ENCODE measurements at regions not wholly inside any gene's neighbourhood (a gene's known extent, or its start where the extent isn't known, plus 50 kb on each side); places are given as distances from the start of the nearest gene placed in this dataset.
"Not testable (repeated sequence)": the region's sequence is repeated elsewhere in the genome, so short reads cannot be mapped to it uniquely, and the experiment has no call there.

DNA sequence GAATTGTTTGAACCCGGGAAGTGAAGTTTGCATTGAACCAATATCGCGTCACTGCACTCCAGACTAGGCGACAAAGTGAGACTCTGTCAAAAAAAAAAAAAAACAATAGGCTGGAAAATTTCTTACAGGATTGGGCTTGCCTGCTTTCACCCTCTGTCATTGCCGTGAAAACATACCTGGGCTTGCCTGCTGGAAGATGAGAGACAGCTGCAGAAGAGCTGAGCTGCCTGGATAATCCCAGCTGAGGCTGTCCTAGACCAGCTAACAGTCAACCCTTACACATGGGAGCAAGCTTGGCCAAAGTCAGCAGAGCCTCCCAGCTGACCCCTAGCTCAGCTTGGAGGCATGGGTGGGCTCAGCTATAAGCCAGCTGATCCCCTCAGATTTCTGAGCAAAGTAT lies 306.2 kb downstream of the CCSER2 start:
- DNase-seq, result no peak

DNA sequence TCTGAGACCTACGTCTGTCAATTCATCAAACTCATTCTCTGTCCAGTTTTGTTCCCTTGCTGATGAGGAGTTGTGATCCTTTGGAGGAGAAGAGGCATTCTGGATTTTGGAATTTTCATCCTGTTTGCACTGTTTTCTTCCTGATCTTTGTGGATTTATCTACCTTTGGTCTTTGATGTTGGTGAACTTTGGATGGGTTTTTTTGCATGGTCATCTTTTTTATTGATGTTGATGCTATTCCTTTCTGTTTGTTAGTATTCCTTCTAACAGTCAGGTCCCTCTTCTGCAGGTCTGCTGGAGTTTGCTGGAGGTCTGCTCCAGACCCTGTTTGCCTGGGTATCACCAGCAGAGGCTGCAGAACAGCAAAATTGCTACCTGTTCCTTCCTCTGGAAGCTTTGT lies 322.2 kb downstream of the CCSER2 start:
- not testable (repeated sequence) for DNase-seq

DNA sequence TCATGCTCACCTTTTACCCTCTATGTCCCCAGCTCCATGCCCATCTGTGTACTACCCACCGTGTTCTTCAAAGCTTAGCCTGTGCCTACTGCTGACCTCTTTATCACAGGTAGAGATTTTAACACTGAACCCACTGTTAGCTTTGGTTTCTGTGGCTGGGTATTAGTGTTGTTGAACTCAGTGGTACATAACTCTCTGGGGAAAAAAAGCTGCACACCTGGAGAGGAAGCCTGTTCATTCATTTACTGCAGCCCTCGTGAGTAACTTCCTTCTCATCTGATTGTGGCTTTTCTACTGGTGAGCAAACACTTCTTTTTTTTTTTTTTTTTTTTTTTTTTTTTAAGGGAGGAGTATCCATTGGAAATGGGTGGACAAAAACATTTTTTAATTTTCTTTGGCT lies 326.3 kb downstream of the CCSER2 start:
- DNase-seq, result no peak

DNA sequence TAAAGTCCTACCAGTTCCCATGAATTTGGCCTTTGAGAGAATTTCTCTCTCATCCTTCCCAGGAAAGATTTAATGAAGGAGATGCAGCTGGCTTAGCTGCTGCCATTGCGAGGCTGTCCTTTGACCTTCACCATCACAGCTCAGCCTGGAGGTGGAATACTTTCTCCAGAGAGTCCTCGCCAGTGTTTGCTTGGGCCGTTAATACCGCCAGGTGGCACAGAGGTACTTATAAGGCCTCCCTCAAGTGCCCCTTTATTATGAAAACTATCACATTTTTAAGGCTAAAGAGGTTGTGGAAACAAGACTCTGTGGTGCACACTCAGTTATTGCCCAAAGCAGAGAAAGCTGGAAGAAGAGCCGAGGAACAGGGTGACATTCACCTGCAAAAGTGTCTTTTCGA lies 330.6 kb downstream of the CCSER2 start:
- no peak for DNase-seq

DNA sequence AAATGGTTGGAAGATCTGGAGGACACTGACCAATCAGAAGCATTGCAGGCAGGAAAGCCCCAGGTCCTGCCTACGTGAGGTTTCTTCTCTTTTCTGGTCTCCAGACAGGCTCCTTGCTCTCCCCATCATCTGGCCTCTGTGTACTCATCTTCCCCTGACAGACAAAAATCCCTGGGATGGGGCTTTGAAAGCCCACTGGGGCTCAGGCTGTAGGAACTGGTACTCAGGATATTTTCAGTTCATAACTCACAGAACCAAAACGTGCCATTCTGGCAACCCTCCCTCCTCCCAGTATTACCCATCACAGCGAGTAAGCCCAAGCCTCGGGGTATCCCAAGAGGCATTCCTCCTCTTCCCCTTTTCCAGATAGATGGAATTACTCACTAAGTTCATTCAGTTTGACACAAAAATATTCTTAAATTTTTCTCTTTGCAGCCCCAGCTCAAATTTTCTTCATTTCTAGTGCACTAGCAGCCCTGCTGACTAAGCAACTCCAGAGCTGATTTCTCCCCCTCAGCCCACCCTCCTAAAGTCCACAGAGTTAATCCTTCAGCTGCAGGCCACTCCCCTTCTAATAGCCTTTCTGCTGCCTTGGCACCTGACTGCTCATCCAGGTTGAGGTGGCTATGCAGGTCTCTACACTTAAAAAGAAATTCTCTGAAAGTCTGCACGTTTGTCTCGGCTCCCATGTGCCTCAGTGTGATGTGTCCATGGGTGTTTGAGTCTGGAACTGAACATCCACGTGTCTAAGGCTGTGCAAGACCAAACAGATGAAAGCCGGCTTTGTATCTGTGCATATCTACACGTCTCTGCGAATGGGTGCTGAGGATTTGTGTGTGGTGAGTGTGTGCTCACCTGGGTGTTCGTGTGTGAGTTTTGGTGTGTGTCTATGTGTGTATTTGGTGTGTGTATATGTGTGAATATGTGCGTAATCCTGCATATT lies 331.4 kb downstream of the CCSER2 start:
- no peak for DNase-seq

DNA sequence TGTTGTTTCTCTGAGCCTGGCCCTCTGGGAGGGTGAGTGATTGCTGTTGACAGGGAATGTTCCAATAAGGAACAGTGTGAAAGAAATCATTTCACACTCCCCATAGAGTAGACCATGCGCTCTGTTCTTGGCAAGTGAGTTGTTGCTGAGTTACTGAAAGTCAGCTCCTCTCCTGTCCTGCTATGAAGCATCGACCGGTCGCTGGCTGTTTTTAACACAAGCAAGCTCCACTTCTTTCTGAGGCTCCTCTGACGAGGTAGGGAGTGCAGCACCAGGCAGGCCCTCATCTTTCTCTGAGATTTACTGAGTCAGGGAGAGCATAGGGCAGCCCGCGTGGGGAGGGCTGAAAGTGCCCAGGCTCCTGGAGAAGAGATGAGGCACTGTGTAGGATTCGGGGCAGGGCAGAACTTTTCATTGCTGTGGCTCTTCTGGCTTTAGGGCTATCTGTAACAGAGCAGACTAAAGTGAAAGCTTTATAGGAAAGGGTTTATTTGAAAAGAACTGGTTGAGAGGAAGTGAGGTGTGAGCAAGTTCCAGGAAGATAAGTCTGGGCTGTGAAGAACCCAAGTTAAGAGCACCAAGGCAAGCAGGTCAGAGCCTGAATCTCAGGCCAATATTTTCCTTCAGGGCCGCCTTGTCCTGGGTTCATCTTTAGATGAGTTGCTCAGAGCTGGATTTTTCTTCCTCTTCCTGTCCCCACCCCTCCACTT lies 332.2 kb downstream of the CCSER2 start:
- no peak for DNase-seq

DNA sequence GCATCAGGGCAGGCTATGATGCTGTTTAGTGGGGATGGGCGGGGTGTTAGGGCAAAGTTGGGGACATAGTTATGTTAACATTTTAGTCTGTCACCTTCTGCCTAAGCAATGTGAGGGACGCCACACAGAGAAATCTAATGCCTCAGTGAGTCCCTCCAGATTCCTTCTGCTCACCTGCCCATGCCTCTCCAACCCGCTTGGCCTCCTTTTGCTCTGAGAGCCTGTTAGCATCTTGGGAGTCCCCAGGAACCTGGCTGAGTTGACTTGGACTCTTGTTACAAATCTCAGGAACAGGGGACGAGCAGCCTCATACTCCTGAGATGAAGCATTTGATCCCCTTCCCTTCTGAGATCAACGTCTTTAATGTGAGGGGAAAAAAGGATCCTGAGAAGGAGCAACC lies 336.8 kb downstream of the CCSER2 start:
- no peak for DNase-seq

DNA sequence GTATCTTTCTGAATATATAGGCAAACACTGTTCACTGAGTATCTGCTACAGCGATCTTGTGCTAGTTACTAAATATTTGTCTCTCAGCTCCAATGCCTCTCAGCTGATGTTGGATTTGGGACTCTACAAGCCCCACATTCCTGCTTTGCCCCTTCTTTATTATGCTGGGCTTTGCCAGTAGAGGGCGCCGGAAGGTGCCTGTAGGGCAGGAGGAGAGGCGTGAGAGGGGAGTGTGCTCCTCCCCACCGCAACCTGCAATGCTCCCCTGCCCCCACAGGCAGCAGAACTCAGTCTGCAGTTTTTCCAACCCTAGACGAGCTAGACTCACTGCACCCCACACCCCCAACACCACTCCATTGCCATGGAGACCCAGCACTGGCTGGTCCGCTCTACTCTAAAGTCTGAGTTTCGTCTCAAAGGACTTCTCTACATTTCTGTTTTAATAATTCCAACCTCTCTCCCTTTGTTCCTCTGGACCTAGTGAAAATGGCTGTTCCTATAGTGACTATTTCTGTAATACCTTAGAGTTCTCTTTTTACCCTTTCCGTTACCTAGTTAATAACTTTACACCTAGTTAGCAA lies 337.6 kb downstream of the CCSER2 start:
- DNase-seq, result no peak

DNA sequence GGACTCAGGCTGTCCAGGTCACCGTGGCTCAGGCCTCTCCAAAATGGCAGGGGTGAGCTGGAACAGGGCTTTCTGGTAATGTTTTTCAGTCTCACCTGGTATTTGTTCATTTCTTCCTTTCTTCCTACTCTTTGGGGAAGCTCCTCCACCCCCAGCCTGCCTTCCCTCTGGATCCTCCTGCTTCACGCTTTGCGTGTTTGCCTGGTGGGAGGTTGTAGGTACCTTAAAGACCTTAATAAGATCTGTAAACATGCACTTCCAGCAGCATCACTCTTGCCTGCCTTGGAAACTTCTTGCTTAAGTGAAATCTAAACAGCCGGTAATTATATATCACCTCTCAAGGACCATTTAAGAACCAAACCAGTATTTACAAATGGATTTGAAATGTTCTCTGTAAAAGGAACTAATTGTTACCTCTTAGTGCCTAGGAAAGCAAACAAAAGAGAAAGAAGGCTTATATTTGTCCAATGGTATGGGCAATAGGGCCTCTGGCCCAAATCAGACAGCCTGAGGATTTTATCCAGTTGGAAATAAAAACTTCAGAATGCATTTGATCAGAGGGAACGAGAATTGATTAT lies 339.9 kb downstream of the CCSER2 start:
- no peak for DNase-seq

DNA sequence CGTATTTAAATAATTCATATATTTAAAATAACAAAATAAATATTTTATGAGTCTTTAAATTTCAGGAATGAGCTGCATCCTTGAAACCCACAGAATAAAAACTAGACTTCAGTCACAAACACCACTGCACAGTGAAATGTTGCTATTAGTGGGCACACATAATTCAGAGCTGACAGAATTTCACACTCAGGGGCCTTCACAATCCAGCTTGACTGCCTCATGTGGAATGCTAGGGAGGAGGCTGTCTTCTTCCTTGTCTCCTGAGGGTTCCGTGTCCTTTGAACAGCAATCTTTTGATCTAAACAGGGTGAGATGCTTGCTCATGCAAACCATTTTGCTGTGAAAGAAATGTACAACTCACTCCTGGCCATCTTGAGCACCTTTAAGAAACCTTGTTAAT lies 346.7 kb downstream of the CCSER2 start:
- DNase-seq, result no peak

DNA sequence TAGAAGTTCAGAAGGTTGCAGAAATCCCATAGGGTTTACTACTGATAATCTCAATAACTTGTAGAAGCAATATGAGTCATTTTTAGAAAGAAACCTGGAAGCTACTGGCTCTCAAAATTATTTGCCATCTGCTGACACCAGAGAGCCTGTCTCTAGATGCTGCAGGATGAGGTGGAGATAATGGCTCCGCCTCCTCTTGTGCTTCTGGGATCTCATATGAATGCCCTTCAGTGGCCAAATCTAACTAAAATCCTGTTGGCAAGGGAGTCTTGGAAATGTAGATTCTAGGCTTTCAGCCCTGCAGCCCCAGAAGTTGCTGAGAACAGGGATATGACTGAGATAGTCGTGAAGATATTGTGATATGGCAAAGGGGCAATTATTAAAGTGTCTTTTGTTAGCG lies 348.1 kb downstream of the CCSER2 start:
- DNase-seq, result no peak

DNA sequence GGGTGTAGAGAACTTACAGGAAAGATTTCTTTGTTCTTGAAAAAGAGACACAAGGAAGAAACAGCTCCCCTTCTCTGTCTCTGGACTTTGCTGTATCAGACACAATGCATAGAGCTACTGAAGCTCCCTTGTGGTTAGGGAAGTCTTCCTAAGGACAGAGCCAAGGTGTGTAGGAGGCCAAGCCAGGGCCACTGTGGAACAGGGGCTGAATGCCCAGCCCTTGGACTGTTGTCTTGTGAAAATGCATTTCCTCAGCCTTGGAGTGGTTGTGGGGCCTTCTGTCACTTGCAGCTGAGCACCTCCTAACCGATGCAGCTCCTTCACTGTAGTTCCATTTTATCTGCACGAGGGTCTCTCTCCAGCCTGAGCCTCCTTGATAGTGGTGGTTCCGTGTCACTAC lies 353.4 kb downstream of the CCSER2 start:
- no peak for DNase-seq

DNA sequence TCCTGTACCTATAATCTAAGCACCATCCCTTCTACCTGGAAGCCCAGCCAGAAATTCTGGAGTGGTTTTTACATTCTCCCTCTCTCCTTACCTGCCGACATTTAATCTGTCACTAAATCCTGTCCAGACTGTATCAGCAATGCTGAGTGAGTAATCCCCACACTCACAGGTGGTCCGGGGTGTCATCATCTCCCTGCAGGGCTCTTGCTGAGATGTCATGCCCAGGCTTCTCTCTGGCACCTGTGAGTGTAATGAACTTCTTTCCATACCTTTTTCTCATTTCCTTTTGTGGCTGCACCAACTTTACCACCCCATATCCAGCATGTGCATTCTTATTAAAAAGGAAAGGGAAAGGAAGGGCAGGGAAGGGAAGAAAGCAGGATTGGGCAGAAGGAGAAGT lies 355.2 kb downstream of the CCSER2 start:
- no peak for DNase-seq

DNA sequence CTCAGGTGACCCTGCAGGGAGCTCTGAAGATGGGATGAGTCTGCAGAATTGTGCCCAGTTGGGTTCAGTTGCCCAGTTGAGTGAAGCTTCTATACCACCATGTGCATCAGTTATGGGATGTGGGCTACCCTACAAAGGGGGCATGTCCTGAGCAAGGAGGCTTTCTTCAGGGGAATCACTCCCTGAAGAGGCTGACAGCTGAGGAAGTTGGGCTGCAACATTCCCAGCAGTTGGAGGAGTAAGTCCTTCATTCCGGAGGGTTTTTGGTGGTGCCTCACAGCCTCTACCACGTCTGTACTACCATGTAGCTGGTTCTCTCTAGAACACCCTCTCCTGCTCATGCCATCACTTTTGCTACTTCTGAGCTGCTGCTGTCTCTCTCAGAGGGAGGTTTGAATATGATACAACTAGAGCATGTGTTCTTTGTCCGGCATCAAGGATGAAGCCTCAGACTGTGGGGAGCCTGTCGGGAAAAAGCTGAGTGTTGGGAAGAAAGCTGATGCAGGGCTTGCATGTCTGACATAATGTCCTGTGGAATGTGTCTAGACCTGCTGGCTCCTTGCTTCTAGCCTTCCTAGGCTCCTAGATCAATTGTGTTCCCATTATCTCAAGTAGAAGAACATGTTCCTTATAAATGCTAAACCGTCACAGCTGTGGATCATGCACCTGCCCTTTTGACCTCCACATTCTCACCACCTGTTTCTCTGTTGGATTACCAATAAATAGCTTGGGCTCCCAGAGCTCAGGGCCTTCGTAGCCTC lies 355.8 kb downstream of the CCSER2 start:
- no peak for DNase-seq

DNA sequence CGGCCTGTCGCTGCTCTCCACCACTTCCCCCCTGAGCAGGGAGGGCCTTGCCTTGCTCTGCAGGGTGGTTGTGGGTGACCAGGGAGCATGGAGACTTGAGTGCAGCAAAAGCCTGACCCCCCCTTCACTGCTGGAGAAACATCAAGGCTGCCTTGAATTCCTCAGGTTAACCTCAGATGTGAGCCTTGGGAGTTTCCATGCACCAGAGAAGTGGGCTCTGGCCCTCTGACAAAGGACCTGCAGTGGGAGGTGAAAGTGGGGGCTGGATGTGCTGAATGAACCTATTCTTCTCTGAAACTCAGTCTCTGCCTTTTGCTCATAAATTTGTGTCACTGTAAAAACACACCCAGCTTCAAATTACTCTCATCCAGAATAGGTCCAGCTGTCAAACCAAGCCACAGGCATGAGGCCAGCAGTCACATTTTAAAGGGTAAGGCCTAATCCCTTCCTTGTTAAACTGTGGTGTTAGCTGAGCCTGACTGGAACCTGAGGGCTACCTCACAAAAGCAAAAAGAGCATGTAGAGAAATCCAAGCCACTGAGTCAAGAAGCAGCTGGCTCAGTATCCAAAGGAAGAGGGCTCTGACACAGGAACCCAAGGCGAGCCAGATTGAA lies 356.8 kb downstream of the CCSER2 start:
- DNase-seq, result no peak

DNA sequence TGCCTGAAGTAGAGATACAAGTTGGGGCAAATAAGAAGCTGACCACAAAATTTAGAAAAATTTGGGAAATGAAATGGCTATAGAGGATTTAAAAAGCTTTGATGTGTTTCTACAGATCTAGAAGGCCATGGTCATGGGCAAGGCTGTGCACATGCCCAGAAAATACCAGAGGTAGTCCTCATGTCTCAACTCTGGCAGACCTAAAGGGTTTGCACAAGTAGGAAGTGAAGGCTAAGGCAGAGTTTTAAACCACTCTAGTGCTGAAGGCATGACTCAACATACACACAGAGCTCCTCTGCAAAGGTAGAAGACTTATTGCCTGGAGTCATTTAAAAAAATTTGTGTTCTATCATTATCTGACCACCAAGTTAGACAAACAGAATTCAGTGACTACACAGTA lies 364.6 kb downstream of the CCSER2 start:
- DNase-seq, result no peak

DNA sequence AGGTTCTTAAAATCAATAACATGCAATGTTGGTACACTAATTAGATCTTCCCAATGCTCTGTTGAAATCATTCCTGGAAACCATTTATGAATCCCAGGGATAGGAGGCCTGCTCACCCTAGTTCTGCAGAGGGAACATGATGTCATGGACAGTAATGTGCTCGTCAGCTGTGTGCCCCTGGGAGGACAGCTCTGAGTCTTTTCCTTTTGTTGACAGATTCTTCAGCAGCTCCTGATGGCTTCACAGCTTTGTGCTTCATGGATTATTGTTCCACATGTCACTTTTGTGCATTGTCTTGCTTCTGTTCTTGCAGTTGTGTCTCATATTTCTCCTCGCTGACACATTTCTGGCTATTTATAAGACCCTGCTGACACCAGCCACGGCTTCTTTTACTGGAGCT lies 367.5 kb downstream of the CCSER2 start:
- DNase-seq, result no peak

DNA sequence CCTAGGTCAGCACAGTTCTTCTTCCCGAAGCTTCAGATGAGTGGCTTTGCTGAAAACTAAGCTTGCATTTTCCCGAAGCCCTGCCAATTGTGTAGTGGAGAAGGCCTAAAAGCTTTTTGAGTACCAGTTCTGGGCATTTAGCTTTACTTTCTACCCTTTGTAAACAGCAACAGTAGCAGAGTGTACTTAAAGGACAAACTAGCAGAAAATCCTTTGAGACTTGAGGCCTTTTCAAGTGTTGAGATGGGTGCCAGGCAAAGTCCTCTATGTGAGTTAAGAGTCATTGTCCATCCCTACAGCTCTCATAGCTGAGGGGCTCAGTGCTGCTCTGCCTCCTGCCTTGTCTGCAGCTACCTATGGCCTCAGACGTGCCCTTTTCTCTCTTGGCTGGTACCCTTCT lies 368.2 kb downstream of the CCSER2 start:
- DNase-seq, result no peak

DNA sequence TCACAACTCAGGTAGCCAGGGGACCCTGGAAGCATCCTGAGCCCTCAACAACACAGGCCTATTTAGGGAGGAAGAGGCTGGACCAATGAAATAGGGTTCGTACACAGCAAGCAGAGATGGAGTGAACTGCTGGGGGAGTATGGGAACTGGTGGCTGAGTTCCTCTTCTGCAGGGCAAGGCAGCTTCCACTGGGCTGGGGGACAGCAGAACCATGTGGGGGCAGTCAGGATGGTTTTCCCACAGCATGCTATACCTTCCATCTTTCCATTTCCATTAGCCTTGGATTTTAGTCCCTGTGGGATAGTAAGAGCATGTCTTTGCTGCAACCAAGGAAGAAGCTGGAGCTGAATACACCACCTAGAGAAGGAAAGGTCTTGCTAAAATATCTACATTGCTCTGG lies 370.6 kb downstream of the CCSER2 start:
- DNase-seq, result no peak

DNA sequence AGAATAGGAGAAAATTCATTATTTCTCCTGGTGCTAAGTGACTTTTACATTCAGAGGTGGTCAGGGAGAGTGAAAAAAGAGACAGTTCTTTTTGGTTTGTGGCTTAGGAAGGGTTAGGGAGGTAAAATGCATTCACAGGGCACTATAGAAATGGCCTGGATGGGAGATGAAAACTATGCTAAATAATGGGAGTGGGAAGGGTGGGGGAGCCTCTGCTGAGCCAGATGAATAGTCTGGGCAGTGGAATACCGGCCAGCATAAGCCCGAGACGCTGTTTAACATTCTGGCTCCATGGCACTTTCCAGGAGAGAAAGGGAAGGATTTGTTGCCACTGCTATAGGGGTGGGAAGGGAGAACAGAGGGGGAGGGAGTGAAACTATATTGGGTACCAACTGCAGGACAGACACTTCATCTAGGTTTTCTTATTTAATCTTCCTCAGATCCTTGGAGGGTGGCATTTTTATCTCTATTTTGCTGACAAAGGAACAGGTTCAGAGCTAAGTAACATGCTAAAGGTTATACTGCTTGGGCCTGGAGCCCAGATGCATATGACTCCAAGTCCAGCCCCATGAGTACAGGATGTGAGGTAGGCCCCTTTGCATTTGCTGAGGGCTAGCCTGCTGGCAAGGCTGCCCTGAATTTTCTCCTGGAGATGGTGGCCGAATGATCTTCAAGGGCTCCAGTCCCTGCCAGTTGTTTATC lies 372.4 kb downstream of the CCSER2 start:
- DNase-seq, result no peak

DNA sequence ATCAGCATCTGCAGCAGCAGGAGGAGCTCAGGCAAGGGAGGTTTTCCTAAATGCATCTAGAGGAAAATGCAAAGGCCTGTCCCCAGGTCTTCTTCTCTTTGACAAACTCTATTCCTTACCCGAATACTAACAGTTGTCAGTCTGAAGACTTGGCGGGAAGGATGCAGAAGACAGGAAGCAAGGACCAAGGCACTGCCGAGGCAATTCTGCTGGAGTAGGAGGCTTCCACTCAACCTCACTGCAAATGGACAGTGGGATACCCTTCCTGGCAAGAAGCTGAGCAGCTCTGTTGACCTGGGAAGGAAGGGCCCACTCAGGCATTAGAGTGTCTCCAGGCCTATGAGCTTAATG lies 373.0 kb downstream of the CCSER2 start:
- no peak for DNase-seq

DNA sequence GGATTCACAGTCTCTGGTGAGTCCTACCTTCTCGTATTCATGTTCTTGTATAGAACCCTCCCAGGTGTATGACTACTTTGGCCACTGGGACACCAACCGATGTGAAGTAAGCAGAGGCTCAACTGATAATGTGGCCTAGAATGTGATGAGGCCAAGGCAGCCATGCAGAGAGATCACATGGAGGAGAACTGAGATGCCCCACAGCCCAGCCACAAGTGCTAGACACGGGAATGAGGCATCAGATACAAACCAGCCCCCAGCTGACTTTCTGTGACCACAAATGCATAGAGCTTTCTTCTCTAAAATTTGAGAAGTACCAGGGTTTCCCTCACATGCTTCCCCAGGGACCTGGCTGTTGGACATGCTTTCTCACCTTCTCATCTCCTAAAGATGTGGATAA lies 375.7 kb downstream of the CCSER2 start:
- DNase-seq, result no peak

Measured in C1 segment of cervical spinal cord (tissue), 14 donors.